HG02852 (cell line): ENCODE measurements at regions not wholly inside any gene's neighbourhood (a gene's known extent, or its start where the extent isn't known, plus 50 kb on each side); places are given as distances from the start of the nearest gene placed in this dataset.

Source experiments
- ATAC-seq: cut with Tn5 transposase; IDR thresholded peaks from one replicate; pipeline ENCODE4 v1.9.1; 2021; ENCODE audit warnings: mild to moderate bottlenecking, moderate library complexity; ENCODE audit not compliant: unreplicated experiment

- ATAC-seq, result no peak
These were observed 224.1 kb downstream of the BCAT1 start for GRCh38 chr12:24724814-24725213.

GRCh38 chr12:24723759-24724158 is 225.1 kb downstream of the BCAT1 start:
- no peak for ATAC-seq

- ATAC-seq, result no peak
These were observed 227.7 kb downstream of the BCAT1 start for GRCh38 chr12:24721191-24721590.

GRCh38 chr12:24719293-24719721 is 229.6 kb downstream of the BCAT1 start:
- ATAC-seq, result peak; percentile 97

GRCh38 chr12:24718617-24719016 is 230.3 kb downstream of the BCAT1 start:
- ATAC-seq, result no peak

GRCh38 chr12:24714237-24714636 is 234.7 kb downstream of the BCAT1 start:
- ATAC-seq, result no peak

GRCh38 chr12:24711056-24712008 is 237.6 kb downstream of the BCAT1 start:
- no peak for ATAC-seq

GRCh38 chr12:24709216-24709615 is 239.7 kb downstream of the BCAT1 start:
- ATAC-seq, result no peak

GRCh38 chr12:24708718-24709117 is 240.2 kb downstream of the BCAT1 start:
- ATAC-seq, result no peak

- ATAC-seq, result no peak
These were observed 240.9 kb downstream of the BCAT1 start for GRCh38 chr12:24708043-24708442.

GRCh38 chr12:24707334-24707733 is 241.6 kb downstream of the BCAT1 start:
- no peak for ATAC-seq

- peak; percentile 99 for ATAC-seq
These were observed 243.1 kb downstream of the BCAT1 start for GRCh38 chr12:24705741-24706358.

GRCh38 chr12:24705216-24705615 is 243.7 kb downstream of the BCAT1 start:
- peak; percentile 6 for ATAC-seq

- ATAC-seq, result no peak
These were observed 247.6 kb downstream of the BCAT1 start for GRCh38 chr12:24701343-24701742.

- no peak for ATAC-seq
These were observed 249.9 kb downstream of the BCAT1 start for GRCh38 chr12:24698972-24699371.

GRCh38 chr12:24697769-24698168 is 251.1 kb downstream of the BCAT1 start:
- no peak for ATAC-seq

GRCh38 chr12:24697295-24697694 is 251.6 kb downstream of the BCAT1 start:
- no peak for ATAC-seq

GRCh38 chr12:24696800-24697199 is 252.1 kb downstream of the BCAT1 start:
- no peak for ATAC-seq

- ATAC-seq, result no peak
These were observed 253.1 kb downstream of the BCAT1 start for GRCh38 chr12:24695657-24696329.

GRCh38 chr12:24695103-24695502 is 253.8 kb downstream of the BCAT1 start:
- no peak for ATAC-seq

GRCh38 chr12:24688601-24689000 is 260.3 kb downstream of the BCAT1 start:
- ATAC-seq, result no peak

GRCh38 chr12:24681570-24681969 is 267.3 kb downstream of the BCAT1 start:
- ATAC-seq, result no peak
